Kidney (tissue), 13 donors: ENCODE measurements at regions not wholly inside any gene's neighbourhood (a gene's known extent, or its start where the extent isn't known, plus 50 kb on each side); places are given as distances from the start of the nearest gene placed in this dataset.

Source experiments
- DNase-seq, 5 donors: peaks; one replicate each; pipeline ENCODE4 v3.0.0-alpha.2; 2013 to 2020
- FAIRE-seq: peaks from 2 replicates; lab custom pipeline; 2012; peaks lifted over from hg19 to GRCh38; lab: Jason Lieb, UNC
- H3K27ac ChIP-seq, 2 donors: one replicate each; pipeline ENCODE4 v1.7.0; 2013; ENCODE audit warnings: low read depth in 2 of 2, low read length in 2 of 2, inconsistent platforms in 1 of 2
- H3K27me3 ChIP-seq: one replicate; pipeline ENCODE4 v1.7.1; 2013; ENCODE audit warnings: low read length, inconsistent platforms; ENCODE audit not compliant: control insufficient read depth, insufficient read depth
- H3K36me3 ChIP-seq, 3 donors: one replicate each; pipeline versions ENCODE4 v1.7.0 to v1.7.1; 2013; ENCODE audit warnings: low read length in 3 of 3, control low read depth in 1 of 3, inconsistent platforms in 1 of 3; ENCODE audit not compliant: insufficient read depth in 3 of 3, control insufficient read depth in 2 of 3
- H3K4me1 ChIP-seq, 3 donors: one replicate each; pipeline versions ENCODE4 v1.7.0 to v1.7.1; 2013; ENCODE audit warnings: low read length in 3 of 3, inconsistent platforms in 1 of 3, low read depth in 1 of 3; ENCODE audit not compliant: control insufficient read depth in 2 of 3, insufficient read depth in 2 of 3
- H3K4me3 ChIP-seq, 3 donors: one replicate each; pipeline versions ENCODE4 v1.7.0 to v1.8.1; 2013; ENCODE audit warnings: low read length in 3 of 3, control low read depth in 1 of 3, inconsistent platforms in 1 of 3
- H3K9ac ChIP-seq, 3 donors: one replicate each; pipeline versions ENCODE4 v1.7.0 to v1.7.1; 2013; ENCODE audit warnings: low read length in 3 of 3, control low read depth in 1 of 3, inconsistent platforms in 1 of 3
- H3K9me3 ChIP-seq, 3 donors: one replicate each; pipeline versions ENCODE4 v1.7.0 to v1.7.1; 2013; ENCODE audit warnings: low read length in 3 of 3, control low read depth in 1 of 3, inconsistent platforms in 1 of 3; ENCODE audit not compliant: control insufficient read depth in 2 of 3, insufficient read depth in 1 of 3
- intact Hi-C: fragments of 100-400 bp; cut with DNase I; formaldehyde crosslinking; loops from one replicate; pipeline ENCODE4 v1.11.1; 2022
- TF ChIP-seq, protein P1 (sequence below): IDR thresholded peaks from 3 replicates; pipeline ENCODE4 v1.5.1; 2012; ENCODE audit warnings: mild to moderate bottlenecking, moderate library complexity, borderline replicate concordance; ENCODE audit not compliant: insufficient read depth; ENCODE audit errors: extremely low read depth
- donor health status: control.
- donor health status: control.
- donor health status: control.
- donor health status: control.
- donor health status: control.
- donor health status: DM: yes; HTN: yes; CAD: no.
- donor health status: Normal renal cell carcinoma (clear cell type).

DNA sequence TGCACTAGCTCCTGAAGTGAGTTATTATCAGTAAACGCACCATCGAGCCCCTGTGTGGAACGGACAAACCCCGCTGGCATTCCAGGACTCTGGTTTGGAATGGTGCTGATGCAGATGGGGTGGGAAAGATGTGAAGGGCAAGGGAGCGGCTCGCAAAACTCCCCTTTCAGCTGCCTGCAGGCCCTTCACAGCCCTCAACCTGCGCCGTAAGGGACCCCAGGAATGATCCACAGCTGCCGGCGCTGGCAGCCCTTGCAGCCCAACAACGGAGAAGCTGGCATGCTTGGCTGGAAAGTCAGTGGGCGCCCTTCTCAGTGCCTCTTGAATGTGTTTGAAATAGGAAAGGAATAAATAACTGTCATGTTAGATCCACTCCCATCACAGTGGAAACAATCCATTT, 1445.5 kb downstream of the BRD1 start:
- Histone ChIP-seq H3K27me3 (no peaks in the 10 kb centered on the region), H3K4me3 (no peak overlapping the region), H3K9ac (no peak overlapping the region), H3K9me3 (peaks cover 0 to 11% (median 0%) of the 10 kb centered on the region in 3 donors), H3K27ac (no peak overlapping the region), H3K36me3 (no peaks in the 10 kb centered on the region), H3K4me1 (no peaks in the 10 kb centered on the region)
- intact Hi-C loops: no loop called here
- FAIRE-seq (no peak), DNase-seq (no peak)
- TF ChIP-seq, protein P1, sequence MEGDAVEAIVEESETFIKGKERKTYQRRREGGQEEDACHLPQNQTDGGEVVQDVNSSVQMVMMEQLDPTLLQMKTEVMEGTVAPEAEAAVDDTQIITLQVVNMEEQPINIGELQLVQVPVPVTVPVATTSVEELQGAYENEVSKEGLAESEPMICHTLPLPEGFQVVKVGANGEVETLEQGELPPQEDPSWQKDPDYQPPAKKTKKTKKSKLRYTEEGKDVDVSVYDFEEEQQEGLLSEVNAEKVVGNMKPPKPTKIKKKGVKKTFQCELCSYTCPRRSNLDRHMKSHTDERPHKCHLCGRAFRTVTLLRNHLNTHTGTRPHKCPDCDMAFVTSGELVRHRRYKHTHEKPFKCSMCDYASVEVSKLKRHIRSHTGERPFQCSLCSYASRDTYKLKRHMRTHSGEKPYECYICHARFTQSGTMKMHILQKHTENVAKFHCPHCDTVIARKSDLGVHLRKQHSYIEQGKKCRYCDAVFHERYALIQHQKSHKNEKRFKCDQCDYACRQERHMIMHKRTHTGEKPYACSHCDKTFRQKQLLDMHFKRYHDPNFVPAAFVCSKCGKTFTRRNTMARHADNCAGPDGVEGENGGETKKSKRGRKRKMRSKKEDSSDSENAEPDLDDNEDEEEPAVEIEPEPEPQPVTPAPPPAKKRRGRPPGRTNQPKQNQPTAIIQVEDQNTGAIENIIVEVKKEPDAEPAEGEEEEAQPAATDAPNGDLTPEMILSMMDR: no peak

GRCh38 chr22:48380016-48380665, 1447.5 kb downstream of the BRD1 start:
- H3K4me3 ChIP-seq: no peak overlapping the region
- H3K27ac ChIP-seq: no peak overlapping the region
- TF ChIP-seq, protein P1: no peak
- DNase-seq (peak in 1 of 5 donors; percentile 15), FAIRE-seq (no peak)
- no peaks in the 10 kb centered on the region for H3K27me3 ChIP-seq
- intact Hi-C loops: no loop called here
- H3K9ac ChIP-seq: no peak overlapping the region
- H3K9me3 ChIP-seq: peaks cover 0 to 3% (median 0%) of the 10 kb centered on the region in 3 donors
- no peaks in the 10 kb centered on the region for H3K36me3 ChIP-seq
- H3K4me1 ChIP-seq: no peaks in the 10 kb centered on the region

DNA sequence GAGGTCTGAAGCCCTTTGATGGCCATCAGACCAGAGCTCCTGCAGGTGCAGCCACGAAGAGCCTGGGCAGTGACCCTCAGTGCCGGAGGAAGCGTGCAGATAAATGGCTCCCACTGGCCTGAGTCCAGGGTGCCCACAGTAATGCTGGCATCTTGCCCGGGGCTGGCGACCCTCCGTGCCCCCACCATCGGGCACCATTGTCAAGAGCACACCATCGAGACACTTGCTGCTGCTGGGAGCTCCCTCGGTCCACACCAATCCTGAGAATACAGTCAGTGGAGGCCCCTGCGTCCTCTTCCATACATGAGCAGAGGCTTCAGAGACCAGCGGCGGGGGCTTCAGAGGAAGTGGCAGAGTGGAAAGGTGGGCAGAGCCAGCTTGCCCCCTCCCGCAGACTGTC, 1448.3 kb downstream of the BRD1 start:
- no peaks in the 10 kb centered on the region for H3K4me1 ChIP-seq
- TF ChIP-seq, protein P1: no peak
- H3K9ac ChIP-seq: no peak overlapping the region
- no peaks in the 10 kb centered on the region for H3K27me3 ChIP-seq
- no peaks in the 10 kb centered on the region for H3K9me3 ChIP-seq
- intact Hi-C loops: no loop called here
- DNase-seq: no peak
- no peak overlapping the region for H3K4me3 ChIP-seq
- FAIRE-seq: no peak
- H3K36me3 ChIP-seq: no peaks in the 10 kb centered on the region
- H3K27ac ChIP-seq: no peak overlapping the region

- H3K9me3 ChIP-seq: no peaks in the 10 kb centered on the region
- no peaks in the 10 kb centered on the region for H3K4me1 ChIP-seq
- no peaks in the 10 kb centered on the region for H3K36me3 ChIP-seq
- H3K27me3 ChIP-seq: no peaks in the 10 kb centered on the region
- H3K27ac ChIP-seq: no peak overlapping the region
- no peak overlapping the region for H3K4me3 ChIP-seq
- no peak for FAIRE-seq
- TF ChIP-seq, protein P1: no peak
- no peak for DNase-seq
- intact Hi-C loops: no loop called here
- H3K9ac ChIP-seq: no peak overlapping the region
Observed at GRCh38 chr22:48378673-48379072, 1449.0 kb downstream of the BRD1 start.
